A549 (cell line): ENCODE measurements at regions not wholly inside any gene's neighbourhood (a gene's known extent, or its start where the extent isn't known, plus 50 kb on each side); places are given as distances from the start of the nearest gene placed in this dataset.

Experiments used
- ATAC-seq, 2 experiments: fragments of 200-7000 bp in 1 of 2; fragments of >200 bp in 1 of 2; cut with Nextera tagmentation in 1 of 2; cut with Tn5 transposase in 1 of 2; 3 replicates each; pipeline versions ENCODE4 v1.8.0 to v1.9.1; 2018 to 2020; ENCODE audit warnings: mild to moderate bottlenecking in 1 of 2, moderate library complexity in 1 of 2
- CTCF ChIA-PET: fragments of 300-600 bp; sonication (Branson Sonifier 250); formaldehyde crosslinking; extraction: SDS; loops from one replicate; lab custom pipeline; 2021; ENCODE audit warnings: antibody characterized with exemption, inconsistent platforms; lab: Yijun Ruan, JAX
- POLR2A ChIA-PET: fragments of 350-600 bp; formaldehyde crosslinking; extraction: SDS; loops from one replicate; lab custom pipeline; 2021; ENCODE audit warnings: antibody characterized with exemption, inconsistent platforms; lab: Yijun Ruan, JAX
- DNase-seq, 2 experiments: peaks; one replicate each; pipeline versions ENCODE4 v3.0.0 to v3.0.0-alpha.2; 2011 to 2016; ENCODE audit warnings: low read depth in 1 of 2, low spot score in 1 of 2
- FAIRE-seq: peaks from 2 replicates; lab custom pipeline; 2011; peaks lifted over from hg19 to GRCh38; lab: Jason Lieb, UNC
- H3K27ac ChIP-seq, 2 experiments: fragments of >200 bp; sonication (Bioruptor Twin); formaldehyde crosslinking; 3 replicates each; pipeline ENCODE4 v1.5.1; 2016 to 2017
- H3K4me1 ChIP-seq: fragments of >200 bp; sonication (Bioruptor Twin); formaldehyde crosslinking; 3 replicates; pipeline ENCODE4 v1.6.1; 2016
- H3K4me2 ChIP-seq: fragments of >200 bp; sonication (Bioruptor Twin); formaldehyde crosslinking; 3 replicates; pipeline ENCODE4 v1.6.1; 2016
- H3K4me3 ChIP-seq: fragments of >200 bp; sonication (Bioruptor Twin); formaldehyde crosslinking; 3 replicates; pipeline ENCODE4 v1.5.1; 2016
- H3K9me3 ChIP-seq: fragments of >200 bp; sonication (Bioruptor Twin); formaldehyde crosslinking; 3 replicates; pipeline ENCODE4 v1.6.1; 2016
- CBX2 ChIP-seq: fragments of 200-600 bp; sonication (generic); IDR thresholded peaks from 2 replicates; pipeline ENCODE4 v1.6.1; 2016; ENCODE audit warnings: low read depth, mild to moderate bottlenecking, borderline replicate concordance
- CHD2 ChIP-seq: fragments of 150-350 bp; IDR thresholded peaks from 2 replicates; pipeline ENCODE4 v1.6.1; 2014; ENCODE audit warnings: low read length; ENCODE audit not compliant: partially characterized antibody
- CHD4 ChIP-seq: fragments of 200-600 bp; sonication (generic); IDR thresholded peaks from 2 replicates; pipeline ENCODE4 v1.6.1; 2016; ENCODE audit warnings: antibody characterized with exemption, mild to moderate bottlenecking, borderline replicate concordance
- ESRRA ChIP-seq: fragments of 150-350 bp; IDR thresholded peaks from 2 replicates; pipeline ENCODE4 v1.6.1; 2014; ENCODE audit warnings: mild to moderate bottlenecking, low read length, borderline replicate concordance
- FOSL2 ChIP-seq, 2 experiments: fragments of 450-650 bp in 1 of 2; fragments of >200 bp in 1 of 2; sonication (Bioruptor Twin) in 1 of 2; formaldehyde crosslinking; IDR thresholded peaks; 2 replicates each; pipeline versions ENCODE4 v1.5.0 to v1.6.1; 2016 to 2020; ENCODE audit warnings: mild to moderate bottlenecking in 1 of 2, moderate library complexity in 1 of 2
- HEYL ChIP-seq: fragments of 250-450 bp; sonication (Bioruptor Pico); IDR thresholded peaks from 2 replicates; pipeline ENCODE4 v1.8.0; 2021; ENCODE audit warnings: mild to moderate bottlenecking, moderate library complexity
- HOXB13 ChIP-seq: fragments of 250-450 bp; sonication (Bioruptor Pico); IDR thresholded peaks from 2 replicates; pipeline ENCODE4 v1.5.0; 2020; ENCODE audit warnings: low read depth, mild to moderate bottlenecking, moderate library complexity
- MAFK ChIP-seq: fragments of 450-650 bp; IDR thresholded peaks from 2 replicates; pipeline ENCODE4 v1.6.1; 2014; ENCODE audit not compliant: partially characterized antibody
- NFE2L2 ChIP-seq: fragments of 150-350 bp; conservative IDR thresholded peaks from 2 replicates; pipeline ENCODE4 v1.6.1; 2014; ENCODE audit warnings: low read length
- NPAS2 ChIP-seq: fragments of 250-450 bp; sonication (Bioruptor Pico); IDR thresholded peaks from 2 replicates; pipeline ENCODE4 v1.8.0; 2022; ENCODE audit warnings: mild to moderate bottlenecking, moderate library complexity, borderline replicate concordance
- NR3C1 ChIP-seq: fragments of >200 bp; sonication (Bioruptor Twin); formaldehyde crosslinking; IDR thresholded peaks from 3 replicates; pipeline ENCODE4 v1.6.1; 2017
- PHF8 ChIP-seq: fragments of 200-600 bp; sonication (generic); IDR thresholded peaks from 2 replicates; pipeline ENCODE4 v1.6.1; 2016; ENCODE audit warnings: low read depth, mild to moderate bottlenecking, antibody characterized with exemption, moderate library complexity, borderline replicate concordance
- POLR2AphosphoS2 ChIP-seq: conservative IDR thresholded peaks from 2 replicates; pipeline ENCODE4 v1.6.1; 2012; ENCODE audit warnings: low read length, improper control_type of control experiment, inconsistent platforms
- RFX5 ChIP-seq: fragments of 450-650 bp; IDR thresholded peaks from 2 replicates; pipeline ENCODE4 v1.7.1; 2014; ENCODE audit warnings: antibody characterized with exemption, mild to moderate bottlenecking, moderate library complexity
- SREBF2 ChIP-seq: fragments of 450-650 bp; IDR thresholded peaks from 2 replicates; pipeline ENCODE4 v1.6.1; 2014; ENCODE audit warnings: mild to moderate bottlenecking, moderate library complexity
- ZC3H11A ChIP-seq: fragments of 450-650 bp; IDR thresholded peaks from 2 replicates; pipeline ENCODE4 v1.6.1; 2014; ENCODE audit warnings: antibody characterized with exemption, mild to moderate bottlenecking
- ZSCAN20 ChIP-seq: fragments of 250-450 bp; sonication (Bioruptor Pico); IDR thresholded peaks from 2 replicates; pipeline ENCODE4 v1.8.0; 2022; ENCODE audit warnings: mild to moderate bottlenecking, moderate library complexity
- WGBS: methylation state at CpG from one replicate; pipeline ENCODE4 v1.1.6; 2017; ENCODE audit errors: missing lambda C conversion rate; 5-methylcytosine and 5-hydroxymethylcytosine counted together
- TF ChIP-seq, protein P1 (sequence below): fragments of >200 bp; sonication (Bioruptor Twin); formaldehyde crosslinking; IDR thresholded peaks from 3 replicates; pipeline ENCODE4 v1.5.1; 2016
- TF ChIP-seq, protein P2 (sequence below): fragments of 450-650 bp; IDR thresholded peaks from 2 replicates; pipeline ENCODE4 v1.6.1; 2014; ENCODE audit warnings: antibody characterized with exemption
- TF ChIP-seq, protein P3 (sequence below): fragments of >200 bp; sonication (Bioruptor Twin); formaldehyde crosslinking; IDR thresholded peaks from 3 replicates; pipeline ENCODE4 v1.6.1; 2016
- TF ChIP-seq, protein P4 (sequence below): fragments of 250-450 bp; sonication (Bioruptor Pico); IDR thresholded peaks from 2 replicates; pipeline ENCODE4 v1.5.0; 2020; ENCODE audit warnings: low read depth, mild to moderate bottlenecking, moderate library complexity

DNA sequence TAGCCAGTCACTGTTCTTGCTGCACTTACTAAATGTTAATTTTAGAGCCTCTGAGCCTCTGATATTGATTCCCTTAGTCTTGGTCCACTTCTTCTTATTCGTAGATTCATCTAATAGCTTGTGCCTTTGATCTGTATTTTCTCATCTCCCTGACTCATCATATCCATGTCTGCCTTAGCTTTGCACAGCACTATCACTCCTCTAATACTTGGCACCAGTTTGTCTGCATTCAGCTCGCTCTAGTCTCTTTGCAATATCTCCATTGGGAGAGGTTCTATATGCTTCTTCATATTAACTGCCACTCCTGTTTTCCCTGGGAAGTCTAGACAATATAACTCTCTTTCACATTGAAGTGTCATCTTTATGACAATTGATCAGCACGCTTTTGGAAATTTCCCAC lies 68.5 kb upstream of the CSRP2 start:
- FAIRE-seq = no peak
- Histone ChIP-seq H3K9me3 (no peaks in the 10 kb centered on the region), H3K27ac (no peak overlapping the region), H3K4me1 (no peaks in the 10 kb centered on the region), H3K4me2 (no peak overlapping the region), H3K4me3 (no peak overlapping the region)
- ChIA-PET CTCF (no interaction called here), POLR2A (interaction anchor here (0.6 kb wide), 1 partner anchor 68 kb away, joined by 3 read pairs; the partner anchor contains the start of gene CSRP2)
- no peak for ATAC-seq
- 14% methylated on average over 3 of the region's 3 CpGs for WGBS
- no peak for DNase-seq
- TF ChIP-seq, protein P1, sequence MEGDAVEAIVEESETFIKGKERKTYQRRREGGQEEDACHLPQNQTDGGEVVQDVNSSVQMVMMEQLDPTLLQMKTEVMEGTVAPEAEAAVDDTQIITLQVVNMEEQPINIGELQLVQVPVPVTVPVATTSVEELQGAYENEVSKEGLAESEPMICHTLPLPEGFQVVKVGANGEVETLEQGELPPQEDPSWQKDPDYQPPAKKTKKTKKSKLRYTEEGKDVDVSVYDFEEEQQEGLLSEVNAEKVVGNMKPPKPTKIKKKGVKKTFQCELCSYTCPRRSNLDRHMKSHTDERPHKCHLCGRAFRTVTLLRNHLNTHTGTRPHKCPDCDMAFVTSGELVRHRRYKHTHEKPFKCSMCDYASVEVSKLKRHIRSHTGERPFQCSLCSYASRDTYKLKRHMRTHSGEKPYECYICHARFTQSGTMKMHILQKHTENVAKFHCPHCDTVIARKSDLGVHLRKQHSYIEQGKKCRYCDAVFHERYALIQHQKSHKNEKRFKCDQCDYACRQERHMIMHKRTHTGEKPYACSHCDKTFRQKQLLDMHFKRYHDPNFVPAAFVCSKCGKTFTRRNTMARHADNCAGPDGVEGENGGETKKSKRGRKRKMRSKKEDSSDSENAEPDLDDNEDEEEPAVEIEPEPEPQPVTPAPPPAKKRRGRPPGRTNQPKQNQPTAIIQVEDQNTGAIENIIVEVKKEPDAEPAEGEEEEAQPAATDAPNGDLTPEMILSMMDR = no peak
- TF ChIP-seq SREBF2 = no peak
- TF ChIP-seq CHD2 = no peak

DNA sequence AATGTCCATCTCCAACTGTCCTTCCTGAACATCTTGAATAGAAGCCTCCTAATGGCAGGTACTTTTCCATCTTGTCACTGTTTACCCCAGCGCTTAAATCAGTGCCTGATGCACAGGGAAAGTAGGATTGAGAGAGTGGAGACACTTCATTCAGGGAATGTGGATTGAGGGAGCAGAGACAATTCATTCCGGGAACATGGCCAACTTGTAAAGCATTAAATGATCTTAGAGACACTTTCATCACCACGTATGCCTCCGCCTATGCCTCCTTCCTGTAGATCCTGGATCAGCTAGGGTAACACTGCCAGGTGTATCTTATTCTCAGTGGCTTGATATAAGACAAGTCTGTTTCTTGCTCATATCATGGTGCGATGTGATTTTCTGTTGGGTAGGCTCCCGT lies 67.6 kb upstream of the CSRP2 start:
- no peak overlapping the region for H3K27ac ChIP-seq
- WGBS = 65% methylated on average over 6 of the region's 6 CpGs
- no peaks in the 10 kb centered on the region for H3K9me3 ChIP-seq
- H3K4me1 ChIP-seq = no peaks in the 10 kb centered on the region
- no peak for TF ChIP-seq ZSCAN20 (CRISPR knock-in tag)
- no peak for TF ChIP-seq MAFK
- TF ChIP-seq, protein P2, sequence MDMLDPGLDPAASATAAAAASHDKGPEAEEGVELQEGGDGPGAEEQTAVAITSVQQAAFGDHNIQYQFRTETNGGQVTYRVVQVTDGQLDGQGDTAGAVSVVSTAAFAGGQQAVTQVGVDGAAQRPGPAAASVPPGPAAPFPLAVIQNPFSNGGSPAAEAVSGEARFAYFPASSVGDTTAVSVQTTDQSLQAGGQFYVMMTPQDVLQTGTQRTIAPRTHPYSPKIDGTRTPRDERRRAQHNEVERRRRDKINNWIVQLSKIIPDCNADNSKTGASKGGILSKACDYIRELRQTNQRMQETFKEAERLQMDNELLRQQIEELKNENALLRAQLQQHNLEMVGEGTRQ = no peak
- TF ChIP-seq, protein P3, sequence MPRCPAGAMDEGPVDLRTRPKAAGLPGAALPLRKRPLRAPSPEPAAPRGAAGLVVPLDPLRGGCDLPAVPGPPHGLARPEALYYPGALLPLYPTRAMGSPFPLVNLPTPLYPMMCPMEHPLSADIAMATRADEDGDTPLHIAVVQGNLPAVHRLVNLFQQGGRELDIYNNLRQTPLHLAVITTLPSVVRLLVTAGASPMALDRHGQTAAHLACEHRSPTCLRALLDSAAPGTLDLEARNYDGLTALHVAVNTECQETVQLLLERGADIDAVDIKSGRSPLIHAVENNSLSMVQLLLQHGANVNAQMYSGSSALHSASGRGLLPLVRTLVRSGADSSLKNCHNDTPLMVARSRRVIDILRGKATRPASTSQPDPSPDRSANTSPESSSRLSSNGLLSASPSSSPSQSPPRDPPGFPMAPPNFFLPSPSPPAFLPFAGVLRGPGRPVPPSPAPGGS = no peak
- no peak for TF ChIP-seq CHD4
- no peak for TF ChIP-seq HOXB13 (CRISPR knock-in tag)
- TF ChIP-seq, all 56 proteins: peak for 0
- ATAC-seq (no peak), DNase-seq (no peak), FAIRE-seq (no peak)
- no peak overlapping the region for H3K4me2 ChIP-seq
- ChIA-PET CTCF (no interaction called here), POLR2A (interaction anchor here (0.6 kb wide), 1 partner anchor 68 kb away, joined by 3 read pairs; the partner anchor contains the start of gene CSRP2)
- H3K4me3 ChIP-seq = no peak overlapping the region

DNA sequence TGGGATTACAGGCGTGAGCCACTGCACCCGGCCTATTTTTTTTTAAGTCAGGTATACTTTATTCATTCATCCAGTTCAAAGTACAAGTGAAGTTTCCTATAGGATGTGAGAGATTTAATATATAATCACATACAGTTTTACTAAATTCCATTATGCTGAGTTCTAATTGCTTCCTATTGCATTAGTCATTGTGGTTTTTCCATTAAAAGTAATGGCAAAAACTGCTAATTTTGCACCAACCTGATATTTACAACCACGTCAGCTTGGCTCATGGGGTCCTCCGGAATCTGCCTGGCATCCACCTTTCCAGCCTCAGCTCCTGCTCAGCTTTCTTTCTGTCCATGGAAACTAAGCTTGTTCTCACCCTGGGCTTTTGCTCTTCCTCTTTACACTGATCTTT lies 67.0 kb upstream of the CSRP2 start:
- ATAC-seq (no peak), DNase-seq (no peak), FAIRE-seq (no peak)
- ChIA-PET CTCF (no interaction called here), POLR2A (no interaction called here)
- Histone ChIP-seq H3K4me3 (no peak overlapping the region), H3K4me1 (no peaks in the 10 kb centered on the region), H3K4me2 (no peak overlapping the region), H3K9me3 (no peaks in the 10 kb centered on the region), H3K27ac (no peak overlapping the region)
- TF ChIP-seq RFX5 (no peak), HEYL (CRISPR knock-in tag) (no peak), NPAS2 (CRISPR knock-in tag) (no peak), NFE2L2 (no peak), NR3C1 (no peak), POLR2AphosphoS2 (no peak), ZC3H11A (no peak), CBX2 (no peak), SREBF2 (no peak), ESRRA (no peak), PHF8 (no peak), FOSL2 (IDR thresholded peaks at IDR 0.05) (no peak), FOSL2 (CRISPR knock-in tag; IDR thresholded peaks at IDR 0.05) (no peak)
- TF ChIP-seq, protein P2 = no peak
- TF ChIP-seq, protein P4, sequence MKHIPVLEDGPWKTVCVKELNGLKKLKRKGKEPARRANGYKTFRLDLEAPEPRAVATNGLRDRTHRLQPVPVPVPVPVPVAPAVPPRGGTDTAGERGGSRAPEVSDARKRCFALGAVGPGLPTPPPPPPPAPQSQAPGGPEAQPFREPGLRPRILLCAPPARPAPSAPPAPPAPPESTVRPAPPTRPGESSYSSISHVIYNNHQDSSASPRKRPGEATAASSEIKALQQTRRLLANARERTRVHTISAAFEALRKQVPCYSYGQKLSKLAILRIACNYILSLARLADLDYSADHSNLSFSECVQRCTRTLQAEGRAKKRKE (CRISPR knock-in tag) = no peak
- 76% methylated on average over 4 of the region's 4 CpGs for WGBS
